GM04503 (cell line): ENCODE measurements at regions not wholly inside any gene's neighbourhood (a gene's known extent, or its start where the extent isn't known, plus 50 kb on each side); places are given as distances from the start of the nearest gene placed in this dataset.

ENCODE experiments used
- DNase-seq: peaks from one replicate; pipeline ENCODE4 v3.0.0-alpha.2; 2012; ENCODE audit warnings: low read depth

DNA sequence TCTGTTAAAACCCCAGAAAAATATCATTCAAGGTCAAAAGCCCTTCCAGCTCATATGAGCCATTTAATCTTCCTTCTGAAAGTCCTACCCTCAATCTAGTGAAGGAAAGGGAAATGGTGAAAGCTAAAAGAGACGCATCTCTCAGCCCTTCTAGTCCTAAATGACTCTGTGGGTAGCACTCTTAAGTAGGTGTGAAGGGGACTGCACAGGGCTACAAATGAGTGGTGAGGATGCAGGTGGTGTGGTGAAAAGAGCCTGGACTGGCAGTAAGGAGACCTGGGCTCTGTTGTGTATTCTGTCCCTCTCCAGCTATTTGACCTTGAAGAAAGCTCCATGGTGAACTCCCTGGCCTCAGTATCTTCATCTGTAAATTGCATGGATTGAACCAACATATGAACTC is 671.8 kb upstream of the DIPK2B start:
- no peak for DNase-seq

DNA sequence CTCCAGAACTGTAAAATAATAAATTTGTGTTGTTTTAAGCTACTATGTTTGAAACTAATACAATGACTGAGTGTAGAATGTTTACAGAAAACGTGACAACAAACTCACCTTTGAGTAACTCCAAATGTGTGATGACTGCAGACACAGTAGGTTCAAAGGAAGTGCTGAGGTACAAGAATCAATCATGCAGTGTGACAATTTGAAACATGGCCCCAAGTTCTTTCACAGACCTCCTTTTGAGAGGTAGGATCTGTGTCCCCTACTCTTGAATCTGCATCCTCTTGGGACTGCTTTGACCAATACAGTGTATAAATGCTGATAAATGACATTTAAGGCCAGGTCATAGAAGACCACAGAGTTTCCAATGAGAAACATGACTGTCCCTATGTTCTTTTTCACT is 667.7 kb upstream of the DIPK2B start:
- no peak for DNase-seq

DNA sequence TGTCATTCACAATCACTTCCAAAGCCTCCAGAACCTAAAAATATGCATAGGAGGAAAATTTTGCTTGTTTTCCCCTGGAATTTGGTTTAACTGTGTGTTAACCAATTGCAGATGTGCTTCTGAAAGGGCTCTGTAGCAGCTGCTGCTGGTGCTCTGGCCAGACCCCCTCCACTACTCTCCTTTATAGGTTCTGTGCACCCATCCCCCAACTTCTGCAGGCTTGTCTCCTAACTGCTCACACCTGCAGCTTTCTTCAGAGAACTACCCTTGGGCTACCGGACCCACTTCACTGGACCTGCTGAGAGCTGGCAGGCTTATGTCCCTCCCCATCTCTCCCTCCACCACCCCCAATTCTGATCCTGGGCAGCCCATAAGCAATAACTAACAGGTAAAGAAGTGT is 662.1 kb upstream of the DIPK2B start:
- no peak for DNase-seq

DNA sequence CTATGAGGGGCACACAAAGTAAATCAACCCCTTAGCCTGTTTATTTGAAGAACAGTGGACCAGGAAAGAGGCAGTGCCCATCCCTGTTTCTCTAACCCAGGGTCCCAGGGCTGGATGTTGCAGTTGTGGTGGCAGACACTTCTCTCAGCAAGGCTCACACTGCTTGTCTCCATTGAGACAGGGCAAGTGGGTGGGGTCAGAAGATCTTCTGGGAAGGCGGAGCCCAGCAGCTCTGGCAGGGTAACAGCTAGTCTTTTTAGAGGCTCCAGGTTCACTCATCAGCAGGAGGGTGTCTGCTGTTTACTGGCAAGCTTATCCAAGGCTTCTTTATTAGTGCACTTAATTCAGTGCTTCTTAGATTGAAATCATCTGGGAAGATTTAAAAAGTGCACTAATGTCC is 659.8 kb upstream of the DIPK2B start:
- DNase-seq: no peak

DNA sequence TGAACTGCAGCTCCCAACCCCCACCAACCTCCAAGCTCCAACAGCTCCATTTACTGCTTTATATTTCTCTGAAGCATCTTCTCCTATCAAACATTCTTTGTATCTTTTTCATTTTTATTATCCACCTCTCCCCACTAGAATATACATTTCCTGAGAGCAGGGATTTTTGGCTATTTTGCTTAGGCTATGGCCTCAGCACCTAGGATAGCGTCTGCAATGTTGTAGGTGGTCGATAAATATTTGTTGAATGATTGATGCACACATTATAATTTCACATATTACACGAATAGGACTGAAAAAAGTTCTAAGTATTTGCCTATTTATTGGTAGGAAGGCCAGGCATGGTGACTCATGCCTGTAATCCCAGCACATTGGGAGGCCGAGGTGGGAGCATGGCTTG is 658.7 kb upstream of the DIPK2B start:
- no peak for DNase-seq

DNA sequence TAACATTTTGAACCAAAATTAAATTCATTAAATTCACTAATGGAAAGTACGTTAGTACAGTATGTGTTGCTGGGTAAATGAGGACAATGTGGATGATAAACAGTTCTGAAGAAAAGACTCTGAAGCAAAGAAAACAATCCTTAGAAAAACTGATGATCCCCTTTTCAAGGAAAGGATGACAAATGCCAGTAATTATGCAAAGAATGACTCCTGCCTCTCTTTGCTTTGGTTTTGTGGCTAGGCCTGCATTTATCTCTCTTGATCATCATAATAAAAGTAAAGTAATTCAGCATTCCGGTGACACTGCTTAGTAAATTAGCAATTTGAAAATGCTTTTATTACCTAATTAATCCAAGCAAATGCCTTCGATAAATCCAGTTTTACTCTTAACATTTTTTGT is 652.2 kb upstream of the DIPK2B start:
- peak; percentile 61 for DNase-seq

DNA sequence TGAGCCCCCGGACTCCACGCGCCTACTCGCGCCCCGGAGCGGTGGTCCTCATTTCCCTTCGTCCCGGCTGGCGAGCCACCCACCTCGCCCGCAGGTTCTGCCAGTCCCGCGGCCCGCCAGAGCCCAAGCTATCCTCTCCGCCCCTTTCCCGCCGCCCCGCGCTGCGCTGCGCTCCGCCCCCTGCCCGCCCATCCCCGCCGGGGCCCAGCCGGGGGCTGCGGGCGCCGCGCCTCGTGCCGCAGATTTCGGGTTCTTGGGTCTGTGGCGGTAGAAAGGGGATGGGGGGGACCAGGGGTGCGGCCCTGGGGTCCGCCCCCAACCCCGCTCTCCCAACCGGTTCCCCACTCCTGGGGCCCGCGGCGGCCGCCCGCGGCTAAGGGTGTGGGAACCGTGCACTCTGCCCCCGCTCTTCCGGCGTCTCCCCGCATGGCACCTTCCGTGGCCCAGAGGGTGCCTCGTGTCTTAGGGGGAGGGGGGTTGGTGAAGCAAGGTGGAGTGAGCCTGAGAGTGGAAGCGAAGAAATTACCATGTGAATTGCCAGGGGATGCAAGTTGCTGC is 650.8 kb upstream of the DIPK2B start:
- DNase-seq: no peak

DNA sequence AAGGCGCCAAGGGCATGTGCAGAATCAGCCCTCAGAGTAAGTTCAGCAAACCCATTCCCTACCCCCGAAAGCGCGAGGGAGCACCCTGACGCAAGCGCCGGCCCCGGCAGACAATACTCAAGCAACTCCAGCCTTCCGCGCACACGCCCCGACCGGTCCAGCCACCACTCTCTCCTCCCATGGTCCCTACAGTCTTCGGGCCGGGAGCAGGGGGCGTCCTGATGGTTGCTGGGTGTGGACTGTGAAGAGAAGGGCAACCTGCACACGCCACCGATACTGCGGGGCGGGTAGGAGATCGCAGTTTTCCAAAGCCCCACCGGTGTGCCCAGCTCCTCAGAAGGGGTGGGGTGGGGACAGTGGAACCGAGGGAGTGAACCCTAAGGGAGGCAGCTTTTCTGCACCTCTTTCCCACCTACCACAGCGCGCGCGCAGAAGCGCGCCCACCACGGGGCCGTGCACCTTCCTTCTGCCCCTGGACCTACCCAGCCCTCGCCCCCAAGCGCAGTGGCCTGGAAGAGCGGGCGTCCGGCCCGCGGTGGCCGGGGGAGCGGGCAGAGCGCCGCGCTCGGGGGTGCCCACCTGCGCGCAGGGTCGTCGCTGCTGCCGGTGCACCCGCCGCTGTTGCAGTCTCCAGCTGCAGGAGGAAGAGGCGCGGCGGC is 650.2 kb upstream of the DIPK2B start:
- no peak for DNase-seq

DNA sequence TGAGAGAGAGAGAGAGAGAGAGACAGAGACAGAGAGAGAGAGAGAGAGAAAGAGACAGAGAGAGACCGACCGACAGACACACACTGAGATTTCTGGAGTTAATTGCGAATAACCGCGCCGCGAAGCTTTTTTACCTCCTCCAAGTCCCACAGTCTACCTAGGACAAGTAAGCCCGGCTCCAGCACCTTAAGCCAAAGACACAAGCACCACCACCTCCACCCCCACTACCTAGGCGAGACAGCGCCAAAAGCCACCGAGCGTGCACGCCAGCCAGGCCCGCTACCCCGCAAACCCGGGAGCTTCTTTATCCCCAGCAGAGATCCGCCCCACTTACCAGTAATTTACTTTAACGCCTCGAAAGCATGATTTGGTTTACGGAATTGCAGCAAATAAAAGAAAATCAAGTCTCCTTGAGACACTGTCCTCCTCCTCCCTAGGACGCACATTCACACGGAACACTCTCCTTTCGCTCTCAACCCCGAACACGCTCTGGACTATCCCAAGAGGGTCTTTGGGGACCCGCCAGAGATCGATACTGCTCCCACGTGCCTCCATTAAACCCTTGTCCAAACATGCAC is 649.6 kb upstream of the DIPK2B start:
- DNase-seq: no peak

DNA sequence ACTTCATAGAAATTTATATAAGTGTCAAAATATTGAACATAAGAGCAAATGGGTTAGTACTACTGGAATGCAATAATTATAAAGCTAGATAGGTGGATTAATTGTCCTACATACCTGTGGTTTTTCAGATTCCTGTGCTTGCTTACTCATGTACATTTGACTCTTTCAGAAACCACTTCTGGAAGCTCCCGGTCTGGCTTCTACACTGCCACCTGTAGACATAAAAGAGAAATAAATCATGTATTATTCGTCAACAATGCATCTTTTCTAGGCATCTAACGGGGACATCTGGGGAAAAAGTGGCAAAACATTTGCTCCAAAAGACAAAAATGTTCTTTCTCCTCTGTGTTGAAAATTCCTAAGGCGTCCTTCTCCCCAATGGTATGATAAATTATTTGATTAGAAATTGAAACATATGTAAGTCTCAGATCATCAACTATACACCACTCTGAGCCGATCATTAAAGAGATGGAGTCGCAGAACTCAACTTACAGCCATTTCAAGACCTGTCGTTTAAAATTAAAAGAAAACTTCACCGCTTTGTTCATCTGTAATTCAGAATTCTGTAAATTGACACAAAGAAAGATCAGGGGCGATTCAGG is 648.7 kb upstream of the DIPK2B start:
- peak; percentile 55 for DNase-seq

DNA sequence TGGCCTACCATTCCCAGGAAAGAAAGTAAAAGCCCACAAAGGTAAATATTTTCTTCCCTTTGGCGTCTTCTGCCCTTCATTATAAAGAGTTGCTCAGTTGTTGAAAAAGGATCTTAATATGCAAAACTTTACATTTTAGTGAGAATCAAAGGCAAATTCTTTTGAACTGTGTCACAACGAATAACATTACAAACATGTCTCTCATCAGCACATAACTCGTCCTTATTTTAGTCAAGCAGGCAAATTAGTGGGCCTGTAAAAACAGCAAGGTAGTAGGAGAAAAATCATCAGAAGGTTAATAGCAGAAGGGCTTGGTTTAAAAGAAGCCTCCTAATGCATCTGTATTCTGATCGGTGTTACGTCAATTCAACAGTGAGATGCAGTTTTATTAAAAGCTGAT is 647.3 kb upstream of the DIPK2B start:
- no peak for DNase-seq

DNA sequence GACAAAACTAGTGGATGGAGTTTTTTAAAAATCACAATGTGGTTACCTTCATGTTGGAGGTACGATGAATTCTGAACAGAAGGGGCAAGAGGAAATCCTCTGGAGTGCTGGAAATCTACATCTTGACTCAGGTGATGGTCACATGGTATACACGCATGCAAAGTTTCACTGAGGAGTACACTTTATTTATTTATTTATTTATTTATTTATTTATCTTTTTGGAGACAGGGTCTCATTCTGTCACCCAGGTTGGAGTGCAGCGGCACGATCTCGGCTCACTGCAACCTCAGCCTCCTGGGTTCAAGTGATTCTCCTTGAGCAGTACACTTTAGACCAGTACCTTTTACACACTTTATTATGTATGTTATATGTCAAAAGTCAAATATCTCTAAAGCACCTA is 645.7 kb upstream of the DIPK2B start:
- no peak for DNase-seq

DNA sequence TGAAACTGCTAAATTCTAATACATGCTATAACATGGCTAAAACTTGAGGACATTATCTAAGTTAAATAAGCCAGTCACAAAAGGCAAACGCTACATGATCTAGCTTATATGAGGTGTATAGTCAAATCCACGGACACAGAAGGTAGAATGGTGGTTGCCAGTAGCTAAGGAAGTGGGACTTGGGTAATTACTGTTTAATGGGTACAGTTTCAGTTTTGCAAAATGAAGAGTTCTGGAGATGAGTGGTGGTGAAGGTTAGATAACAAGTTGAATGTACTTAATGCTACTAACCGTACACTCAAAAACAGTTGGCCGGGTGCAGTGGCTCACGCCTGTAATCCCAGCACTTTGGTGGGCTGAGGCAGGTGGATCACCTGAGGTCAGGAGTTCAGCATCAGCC is 644.5 kb upstream of the DIPK2B start:
- no peak for DNase-seq

DNA sequence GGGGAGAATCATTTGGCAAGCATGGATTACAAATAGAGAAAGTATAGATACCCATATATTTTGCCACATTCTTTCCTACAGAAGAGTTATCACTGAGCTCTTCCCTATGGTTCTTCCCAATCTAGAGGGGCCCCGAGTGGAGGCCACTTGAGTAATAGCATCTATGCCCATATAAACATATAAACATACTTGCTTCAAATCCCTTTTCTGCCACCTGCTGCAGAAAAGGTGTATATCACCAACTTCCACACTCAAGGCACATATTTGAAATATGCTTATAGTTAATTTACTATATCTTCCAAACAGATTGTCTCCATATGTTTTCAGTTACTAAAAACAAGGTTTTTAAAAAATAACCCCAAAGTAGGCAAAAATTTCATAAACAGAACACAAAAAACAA is 642.8 kb upstream of the DIPK2B start:
- no peak for DNase-seq

DNA sequence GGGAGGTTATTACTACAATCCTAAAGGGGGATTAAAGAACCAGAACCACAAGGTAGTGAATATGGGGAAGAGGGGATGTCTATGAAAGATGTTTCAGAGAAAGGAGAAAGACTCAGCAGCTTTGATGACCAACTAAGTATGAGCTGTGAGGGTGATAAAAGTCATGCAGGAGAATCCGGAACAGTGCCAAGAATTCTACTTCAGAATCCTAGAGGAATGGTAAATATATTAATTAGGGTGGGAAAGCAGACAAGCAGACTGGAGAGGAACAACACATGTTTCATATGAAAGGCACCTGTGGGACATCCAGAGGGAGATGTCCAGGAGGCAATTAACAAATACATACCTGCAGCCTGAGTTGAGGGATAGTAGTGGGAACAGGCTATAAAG is 642.2 kb upstream of the DIPK2B start:
- DNase-seq: no peak

DNA sequence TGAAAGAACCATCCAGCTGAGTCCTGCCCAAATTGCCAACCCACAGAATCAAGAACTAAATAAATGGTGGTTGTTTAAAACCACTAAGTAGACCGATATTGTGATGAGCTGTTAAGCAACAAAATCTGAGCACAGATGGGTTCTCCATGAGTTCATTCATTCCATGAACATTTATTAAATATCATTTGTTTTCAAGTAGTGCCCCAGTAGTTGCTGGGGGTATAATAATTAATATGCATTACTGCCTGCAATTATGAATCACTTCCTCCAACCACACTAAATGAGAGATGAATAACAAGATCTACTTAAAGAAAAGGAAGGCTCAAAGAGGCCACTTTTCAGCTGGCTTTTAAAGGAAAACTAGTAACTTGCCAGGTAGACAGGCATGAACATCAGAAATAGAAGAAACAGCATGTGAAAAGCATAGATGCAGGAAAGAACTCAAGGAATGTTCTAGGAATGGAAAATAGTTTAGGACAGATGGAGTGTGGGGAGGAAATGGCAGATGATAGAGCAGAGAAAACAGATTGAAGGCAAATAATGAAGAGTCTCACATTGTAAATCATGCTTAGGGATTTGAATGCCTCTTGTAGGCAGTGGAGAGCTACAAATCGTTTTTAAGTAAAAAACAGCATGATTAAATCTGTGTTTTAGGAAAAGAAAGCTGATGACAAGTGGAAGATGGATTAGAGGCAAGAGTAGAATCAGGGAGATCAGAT is 641.7 kb upstream of the DIPK2B start:
- no peak for DNase-seq

DNA sequence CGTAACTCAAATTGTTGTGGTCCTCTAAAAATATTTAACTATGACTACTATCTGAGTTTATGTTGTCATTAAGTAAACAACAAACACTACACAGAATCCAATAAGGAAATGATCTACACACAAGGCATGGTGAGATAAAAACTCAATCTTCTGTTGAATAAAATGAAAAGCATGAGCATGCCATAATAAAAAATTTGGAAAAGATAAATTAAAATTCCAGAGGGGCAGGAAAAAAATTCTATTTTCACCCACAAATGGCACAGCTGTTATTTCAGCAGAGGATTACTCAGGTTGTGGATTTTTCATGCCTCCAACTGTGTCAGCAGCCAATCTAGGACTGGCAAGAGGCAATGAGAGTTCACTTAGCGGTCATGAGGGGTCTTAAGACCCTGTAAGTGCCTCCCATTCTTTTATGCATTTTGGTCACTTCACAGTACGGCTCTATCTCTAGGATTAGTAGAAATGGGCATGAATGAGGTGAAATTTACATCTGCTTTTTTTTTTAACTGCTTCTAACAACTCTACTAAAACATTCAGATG is 639.8 kb upstream of the DIPK2B start:
- DNase-seq: no peak

DNA sequence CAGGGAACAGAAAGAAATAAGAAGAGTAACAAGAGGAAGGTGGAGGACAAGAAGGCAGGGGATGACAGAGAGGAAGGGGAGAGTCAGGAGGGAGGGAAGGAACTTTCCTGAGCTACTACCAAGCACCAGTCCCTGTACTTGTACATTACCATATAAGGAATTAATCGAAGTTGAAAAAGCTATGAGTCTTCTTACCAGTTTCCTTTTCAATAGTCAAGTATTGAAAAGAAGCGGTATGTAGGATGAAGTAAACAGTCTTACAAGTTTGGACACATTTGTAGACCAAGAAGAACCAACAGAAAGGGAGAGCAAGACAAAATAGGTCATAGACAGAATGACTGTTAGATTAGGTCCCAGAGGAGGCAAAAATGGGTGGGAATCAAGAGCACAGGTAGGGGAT is 629.7 kb upstream of the DIPK2B start:
- no peak for DNase-seq

DNA sequence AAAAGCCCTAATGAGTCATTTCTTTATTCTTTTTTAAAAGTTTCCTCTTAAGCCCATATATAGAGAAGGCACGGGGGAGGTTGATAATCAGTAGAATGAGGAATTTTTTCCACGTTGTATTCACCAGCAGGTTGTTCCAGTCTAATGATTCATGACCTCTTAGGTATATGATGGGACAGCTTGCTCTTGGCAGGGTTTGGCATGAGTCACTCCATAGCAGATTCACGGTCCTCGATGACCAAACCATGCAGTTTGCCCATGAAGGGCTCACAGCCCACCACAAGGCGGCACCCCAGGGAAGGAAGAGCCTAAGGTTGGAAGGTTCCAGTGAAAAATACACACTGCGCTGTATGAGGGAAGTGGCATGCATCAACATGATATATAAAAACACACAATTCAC is 623.8 kb upstream of the DIPK2B start:
- peak; percentile 61 for DNase-seq

DNA sequence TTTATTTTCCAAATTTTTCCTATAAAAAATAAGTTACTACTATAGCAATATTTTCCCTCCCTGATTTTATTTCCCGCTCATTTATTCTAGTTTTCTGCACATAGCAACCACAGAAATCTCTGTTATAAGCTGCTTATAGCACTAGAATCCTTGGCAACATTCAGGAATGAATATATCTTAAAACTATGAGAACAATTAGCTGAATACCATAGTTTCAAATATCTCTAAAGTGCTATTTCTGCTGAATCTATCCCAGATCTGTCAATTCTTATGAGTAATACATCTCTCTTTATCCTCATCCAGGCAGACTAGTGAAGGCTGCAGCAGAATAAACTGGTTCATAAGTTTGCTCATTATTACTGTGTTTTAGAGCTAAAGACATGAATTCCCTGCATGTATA is 622.9 kb upstream of the DIPK2B start:
- DNase-seq: no peak

DNA sequence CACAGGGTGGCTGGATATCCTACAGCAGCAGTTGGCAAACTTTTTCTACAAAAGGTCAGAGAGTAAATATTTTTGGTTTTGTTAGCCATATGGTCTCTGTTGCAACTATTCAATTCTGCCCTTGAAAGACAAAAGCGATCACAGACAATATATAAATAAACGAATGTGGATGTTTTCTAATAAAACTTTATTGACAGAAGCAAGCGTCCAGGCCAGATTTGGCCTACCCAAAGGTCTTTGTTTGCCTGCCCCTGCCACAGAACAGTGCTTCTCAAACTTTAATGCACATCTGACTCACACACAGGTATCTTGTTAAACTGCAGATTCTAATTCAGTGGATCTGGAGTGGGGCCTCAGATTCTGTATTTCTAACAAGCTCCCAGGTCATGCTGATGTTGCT is 621.4 kb upstream of the DIPK2B start:
- no peak for DNase-seq

DNA sequence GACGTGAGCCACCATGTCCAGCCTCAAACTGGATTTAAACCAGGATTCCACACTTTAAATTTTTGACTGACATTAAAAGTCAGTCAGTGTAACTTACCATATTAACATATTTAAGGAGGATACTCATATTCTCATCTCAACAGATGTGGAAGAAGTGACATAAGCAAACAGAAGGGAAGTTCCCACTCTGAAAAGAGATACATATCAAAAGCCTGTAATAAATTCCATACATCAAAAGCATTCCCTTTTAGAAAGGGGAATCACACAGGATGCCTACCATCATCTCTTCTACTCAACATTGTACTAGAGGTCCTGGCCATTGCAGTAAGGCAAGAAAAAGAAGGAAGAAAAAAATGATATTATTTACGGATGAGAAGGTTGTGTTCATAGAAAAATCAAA is 618.2 kb upstream of the DIPK2B start:
- DNase-seq: no peak

DNA sequence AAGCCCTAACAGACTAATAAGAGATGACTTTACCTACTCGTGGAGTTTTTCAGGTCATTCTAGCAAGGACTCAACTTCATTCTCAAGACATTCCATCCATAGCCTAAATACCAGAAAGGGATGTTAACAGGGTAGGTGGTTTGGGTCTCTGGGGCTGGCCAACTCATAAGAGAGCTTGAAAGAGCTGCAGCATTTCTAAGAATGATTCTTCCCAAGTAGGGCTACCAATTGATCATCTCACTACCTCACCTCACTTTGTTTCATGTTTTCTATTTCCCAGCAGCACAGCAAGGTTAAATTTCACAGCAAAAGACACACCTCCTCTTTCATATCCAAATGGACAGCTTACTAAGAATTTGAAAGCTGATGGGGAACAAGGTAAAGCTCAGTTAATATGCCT is 614.8 kb upstream of the DIPK2B start:
- no peak for DNase-seq
